Stomach (tissue), 4 donors: ENCODE measurements at regions not wholly inside any gene's neighbourhood (a gene's known extent, or its start where the extent isn't known, plus 50 kb on each side); places are given as distances from the start of the nearest gene placed in this dataset.

ENCODE experiments used
- EP300 ChIP-seq: sonication (generic); formaldehyde crosslinking; IDR thresholded peaks from one replicate; pipeline ENCODE4 v1.6.1; 2017; ENCODE audit warnings: antibody characterized with exemption
- POLR2A ChIP-seq, 4 donors: fragments of 450-650 bp; IDR thresholded peaks; one replicate each; pipeline ENCODE4 v1.6.1; 2016; ENCODE audit warnings: antibody characterized with exemption in 4 of 4, control low read depth in 2 of 4, mild to moderate bottlenecking in 1 of 4, moderate library complexity in 1 of 4
- POLR2AphosphoS5 ChIP-seq, 3 donors: sonication (generic); formaldehyde crosslinking; IDR thresholded peaks; one replicate each; pipeline ENCODE4 v1.6.1; 2016; ENCODE audit warnings: antibody characterized with exemption in 3 of 3
- TF ChIP-seq, protein P1 (sequence below), 7 experiments: fragments of 450-650 bp in 4 of 7; fragments of 200-600 bp in 3 of 7; sonication (generic) in 3 of 7; IDR thresholded peaks; one replicate each; pipeline ENCODE4 v1.5.1; 2016 to 2019; ENCODE audit warnings: antibody characterized with exemption in 7 of 7, control low read depth in 2 of 7, mild to moderate bottlenecking in 1 of 7

DNA sequence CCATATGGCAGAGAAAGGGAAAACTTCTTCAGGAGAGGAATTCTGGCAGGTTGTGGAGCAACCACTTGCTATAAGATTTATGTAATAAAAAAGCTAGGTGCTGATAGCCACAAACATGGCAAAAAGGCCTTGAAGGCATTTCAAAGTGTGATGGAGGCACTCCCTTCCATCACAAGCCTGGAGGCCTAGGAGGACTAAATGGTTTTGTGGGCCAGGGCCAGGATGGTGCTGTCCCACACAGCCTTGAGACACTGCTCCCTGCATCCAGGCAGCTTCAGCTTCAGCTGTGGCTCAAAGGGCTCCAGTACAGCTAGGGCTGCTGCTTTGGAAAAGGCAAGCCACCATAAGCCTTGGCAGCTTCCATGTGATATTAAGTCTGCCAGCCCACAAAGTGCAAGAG, 632.8 kb downstream of the BRINP1 start:
- TF ChIP-seq, protein P1, sequence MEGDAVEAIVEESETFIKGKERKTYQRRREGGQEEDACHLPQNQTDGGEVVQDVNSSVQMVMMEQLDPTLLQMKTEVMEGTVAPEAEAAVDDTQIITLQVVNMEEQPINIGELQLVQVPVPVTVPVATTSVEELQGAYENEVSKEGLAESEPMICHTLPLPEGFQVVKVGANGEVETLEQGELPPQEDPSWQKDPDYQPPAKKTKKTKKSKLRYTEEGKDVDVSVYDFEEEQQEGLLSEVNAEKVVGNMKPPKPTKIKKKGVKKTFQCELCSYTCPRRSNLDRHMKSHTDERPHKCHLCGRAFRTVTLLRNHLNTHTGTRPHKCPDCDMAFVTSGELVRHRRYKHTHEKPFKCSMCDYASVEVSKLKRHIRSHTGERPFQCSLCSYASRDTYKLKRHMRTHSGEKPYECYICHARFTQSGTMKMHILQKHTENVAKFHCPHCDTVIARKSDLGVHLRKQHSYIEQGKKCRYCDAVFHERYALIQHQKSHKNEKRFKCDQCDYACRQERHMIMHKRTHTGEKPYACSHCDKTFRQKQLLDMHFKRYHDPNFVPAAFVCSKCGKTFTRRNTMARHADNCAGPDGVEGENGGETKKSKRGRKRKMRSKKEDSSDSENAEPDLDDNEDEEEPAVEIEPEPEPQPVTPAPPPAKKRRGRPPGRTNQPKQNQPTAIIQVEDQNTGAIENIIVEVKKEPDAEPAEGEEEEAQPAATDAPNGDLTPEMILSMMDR (IDR thresholded peaks at IDR 0.05): no peak
- TF ChIP-seq EP300 (no peak), POLR2AphosphoS5 (IDR thresholded peaks at IDR 0.05) (no peak), POLR2A (IDR thresholded peaks at IDR 0.05) (no peak)
